GM21737 (cell line): ENCODE measurements at regions not wholly inside any gene's neighbourhood (a gene's known extent, or its start where the extent isn't known, plus 50 kb on each side); places are given as distances from the start of the nearest gene placed in this dataset.

ENCODE experiments used
- ATAC-seq: cut with Tn5 transposase; IDR thresholded peaks from one replicate; pipeline ENCODE4 v1.9.1; 2021; ENCODE audit warnings: mild to moderate bottlenecking, moderate library complexity; ENCODE audit not compliant: unreplicated experiment

DNA sequence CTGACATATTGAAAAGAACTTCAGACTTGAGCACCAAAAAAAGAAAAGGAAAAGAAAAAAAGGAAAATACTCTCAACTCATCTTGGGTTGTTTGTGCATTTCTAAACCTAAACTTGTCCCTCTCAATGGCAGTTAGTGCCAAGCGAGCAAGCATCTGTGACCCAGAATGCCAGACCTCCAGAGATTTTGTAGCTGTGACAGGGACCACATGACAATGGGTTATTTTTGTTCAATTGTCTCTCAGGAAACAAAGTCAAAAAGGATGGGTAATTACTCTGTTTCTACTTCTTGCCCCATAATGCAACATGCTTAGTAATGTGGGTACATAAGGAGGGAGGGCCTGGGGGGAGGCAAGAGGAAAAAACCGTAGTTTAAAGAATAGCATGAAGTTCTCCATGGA, 285.7 kb upstream of the RTL1 start:
- no peak for ATAC-seq

DNA sequence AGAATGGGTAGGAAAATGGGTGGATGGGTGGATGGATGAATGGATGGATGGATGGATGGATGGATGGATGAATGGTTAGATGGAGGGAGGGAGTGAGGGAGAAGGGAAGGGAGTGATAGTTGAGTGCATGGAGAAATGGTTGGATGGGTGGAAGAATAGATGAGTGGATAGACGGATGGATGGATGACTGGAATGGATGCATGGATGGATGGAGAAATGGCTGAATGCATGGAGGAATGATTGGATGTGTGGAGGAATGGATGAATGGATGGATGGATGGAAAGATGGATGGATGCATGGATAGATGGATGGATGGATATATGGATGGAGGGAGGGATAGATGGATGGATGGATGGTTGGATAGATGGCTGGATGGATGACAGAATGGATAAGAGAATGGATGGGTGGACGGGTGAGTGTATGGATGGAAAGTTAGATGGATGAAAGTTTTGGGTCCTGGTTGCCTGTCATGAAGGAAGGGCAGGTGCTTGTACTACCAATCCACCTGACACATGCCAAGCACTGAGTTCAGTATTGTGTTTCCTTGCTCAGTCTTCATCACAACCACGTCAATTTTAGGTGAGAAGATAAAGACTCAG, 286.5 kb upstream of the RTL1 start:
- no peak for ATAC-seq

DNA sequence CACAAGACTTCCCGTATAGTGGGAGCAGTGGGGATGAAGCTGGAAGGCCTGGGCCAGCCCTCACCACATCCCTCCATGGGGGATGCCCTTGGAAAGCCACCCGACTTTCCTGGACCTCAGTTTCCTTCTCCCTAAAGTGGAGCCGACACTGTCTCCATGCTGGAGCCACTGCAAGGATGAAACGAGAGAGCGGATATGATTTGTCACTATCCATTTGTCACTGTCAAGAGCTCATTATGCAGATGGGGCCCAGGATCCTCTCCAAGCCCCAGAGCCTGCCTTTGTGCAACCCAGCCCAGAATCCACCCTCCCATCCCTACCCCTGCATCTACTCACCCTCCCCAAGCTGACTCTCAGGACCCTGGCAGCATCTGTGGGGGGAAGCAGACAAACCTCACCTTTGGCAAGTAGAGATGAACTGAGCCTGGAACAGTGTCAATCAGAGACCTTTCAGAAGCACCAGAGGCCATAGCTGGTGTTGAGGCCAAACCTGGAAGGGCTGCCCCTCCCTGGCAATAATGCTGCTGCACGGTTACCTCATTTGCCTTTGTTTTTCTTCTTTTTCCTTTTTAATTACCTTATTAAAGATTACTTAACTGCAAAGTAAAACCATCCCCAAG, 287.7 kb upstream of the RTL1 start:
- ATAC-seq = no peak

DNA sequence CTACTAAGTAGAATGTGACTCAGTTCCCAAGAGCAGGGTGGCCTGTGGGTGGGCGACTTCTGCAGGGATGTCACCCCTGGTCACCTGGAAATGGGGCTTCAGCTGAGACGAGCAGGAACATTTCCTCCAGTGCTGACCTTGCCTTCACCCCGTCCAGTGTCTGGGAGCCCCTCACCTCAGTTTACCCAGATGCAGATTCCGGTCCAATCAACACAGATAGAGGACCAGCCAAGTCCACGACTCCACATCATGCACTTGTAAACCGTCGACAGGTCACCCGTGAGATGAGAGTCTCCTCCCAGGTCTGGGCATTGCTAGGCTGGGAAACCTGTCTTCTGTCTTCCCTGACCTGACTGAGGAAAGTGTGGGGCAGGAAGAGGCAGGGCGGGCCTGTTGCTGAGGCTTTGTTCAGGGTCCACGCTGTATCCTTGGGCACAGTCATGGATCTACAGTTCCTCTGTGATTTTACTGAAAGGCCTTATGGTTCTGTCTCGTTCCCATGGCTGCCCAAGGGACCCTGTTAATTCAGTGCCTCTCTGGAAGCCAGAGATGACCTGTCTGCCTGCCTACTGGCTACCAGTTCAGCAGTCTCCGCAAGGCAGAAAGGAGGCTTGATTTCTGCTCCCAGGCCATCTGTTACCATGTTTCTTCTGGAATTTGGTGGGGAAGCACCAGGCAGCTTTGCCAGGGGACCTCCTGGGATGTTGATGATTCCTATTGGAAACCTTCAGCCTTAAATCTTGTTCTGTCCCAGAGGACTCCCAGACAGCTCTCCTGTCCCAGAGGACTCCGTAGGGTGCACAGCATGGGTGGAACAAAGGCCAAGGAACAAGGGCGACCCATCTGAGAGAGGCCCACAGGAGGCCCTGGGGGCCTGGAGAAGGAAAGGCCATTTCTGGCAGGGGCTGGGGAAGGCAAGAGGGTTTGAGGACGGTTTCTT, 288.5 kb upstream of the RTL1 start:
- ATAC-seq = no peak

DNA sequence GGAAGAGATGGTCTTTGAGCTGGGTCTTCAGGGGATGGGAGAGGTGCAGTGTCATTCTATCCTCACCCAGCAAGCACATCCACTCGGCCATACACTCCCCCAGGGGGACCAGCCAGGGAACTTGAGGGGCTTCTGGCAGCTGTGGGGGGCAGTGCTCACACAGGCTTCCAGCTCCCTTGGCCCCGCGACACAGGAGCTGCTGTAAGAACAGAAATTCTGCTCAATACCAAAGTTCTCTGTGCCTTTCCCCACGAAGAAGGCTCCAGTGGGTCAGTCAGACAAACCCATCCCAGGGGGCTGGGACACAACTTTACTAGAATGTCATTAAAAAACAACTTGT, 289.1 kb upstream of the RTL1 start:
- ATAC-seq = no peak

DNA sequence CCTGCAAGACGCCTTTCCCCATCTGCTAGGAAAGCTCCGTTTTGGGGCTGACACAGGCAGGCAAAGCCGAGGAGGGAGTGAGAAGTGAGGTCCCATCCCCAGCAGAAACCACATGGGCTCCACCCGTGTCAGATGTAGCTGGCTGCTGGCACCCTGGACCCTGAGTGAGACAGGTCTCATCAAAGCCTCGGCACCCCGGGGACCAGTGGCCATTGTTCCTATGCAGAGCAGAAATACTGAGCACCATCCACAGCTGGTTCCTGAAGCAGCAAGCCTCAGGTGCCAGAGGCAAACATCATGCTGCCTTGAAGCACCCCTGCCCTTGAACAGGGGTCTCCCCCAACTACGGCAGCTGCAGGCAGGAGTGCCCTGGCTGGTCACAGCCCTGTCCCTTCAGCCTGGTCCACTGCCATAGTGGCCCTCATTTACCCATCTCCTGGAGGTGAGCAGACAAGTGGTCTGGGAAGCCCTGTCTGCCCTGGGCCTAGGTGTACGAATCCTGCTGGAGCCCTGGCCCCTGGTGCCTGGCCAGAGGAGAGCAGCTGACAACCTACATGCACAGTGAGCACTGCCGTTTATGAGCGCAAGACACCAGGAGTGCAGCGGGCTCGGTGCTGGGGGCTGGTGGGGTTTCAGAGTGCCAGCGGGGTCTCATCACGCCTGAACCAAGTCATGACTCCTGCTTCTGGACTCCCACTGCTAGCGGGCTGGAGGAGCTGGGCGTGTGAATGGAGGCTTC, 289.8 kb upstream of the RTL1 start:
- no peak for ATAC-seq

DNA sequence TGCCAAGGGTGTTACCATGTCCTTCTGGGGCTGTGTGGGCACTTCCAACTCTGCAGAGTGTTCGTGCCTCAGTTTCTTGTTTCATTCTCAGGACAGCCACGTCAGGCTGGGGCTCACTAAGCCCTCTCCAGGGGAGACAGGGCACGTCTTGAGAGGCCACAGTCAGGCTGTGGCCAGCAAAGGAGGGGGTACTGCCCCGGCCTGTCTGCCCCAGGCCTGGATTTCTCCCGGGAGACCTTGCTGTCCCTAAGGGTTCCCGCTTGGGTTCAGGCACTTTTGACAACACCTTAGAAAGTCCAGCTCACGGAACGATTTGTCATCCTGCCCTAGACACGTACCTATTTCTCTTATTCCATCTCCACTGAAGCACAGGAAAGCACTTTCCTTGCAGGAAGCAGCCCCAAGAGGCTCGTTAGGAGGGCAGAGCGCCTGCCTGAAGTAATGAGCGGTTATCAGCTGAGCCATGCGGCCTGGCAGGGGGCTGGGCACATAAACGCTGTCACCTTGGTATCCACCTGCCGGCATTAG, 290.4 kb upstream of the RTL1 start:
- ATAC-seq = no peak

DNA sequence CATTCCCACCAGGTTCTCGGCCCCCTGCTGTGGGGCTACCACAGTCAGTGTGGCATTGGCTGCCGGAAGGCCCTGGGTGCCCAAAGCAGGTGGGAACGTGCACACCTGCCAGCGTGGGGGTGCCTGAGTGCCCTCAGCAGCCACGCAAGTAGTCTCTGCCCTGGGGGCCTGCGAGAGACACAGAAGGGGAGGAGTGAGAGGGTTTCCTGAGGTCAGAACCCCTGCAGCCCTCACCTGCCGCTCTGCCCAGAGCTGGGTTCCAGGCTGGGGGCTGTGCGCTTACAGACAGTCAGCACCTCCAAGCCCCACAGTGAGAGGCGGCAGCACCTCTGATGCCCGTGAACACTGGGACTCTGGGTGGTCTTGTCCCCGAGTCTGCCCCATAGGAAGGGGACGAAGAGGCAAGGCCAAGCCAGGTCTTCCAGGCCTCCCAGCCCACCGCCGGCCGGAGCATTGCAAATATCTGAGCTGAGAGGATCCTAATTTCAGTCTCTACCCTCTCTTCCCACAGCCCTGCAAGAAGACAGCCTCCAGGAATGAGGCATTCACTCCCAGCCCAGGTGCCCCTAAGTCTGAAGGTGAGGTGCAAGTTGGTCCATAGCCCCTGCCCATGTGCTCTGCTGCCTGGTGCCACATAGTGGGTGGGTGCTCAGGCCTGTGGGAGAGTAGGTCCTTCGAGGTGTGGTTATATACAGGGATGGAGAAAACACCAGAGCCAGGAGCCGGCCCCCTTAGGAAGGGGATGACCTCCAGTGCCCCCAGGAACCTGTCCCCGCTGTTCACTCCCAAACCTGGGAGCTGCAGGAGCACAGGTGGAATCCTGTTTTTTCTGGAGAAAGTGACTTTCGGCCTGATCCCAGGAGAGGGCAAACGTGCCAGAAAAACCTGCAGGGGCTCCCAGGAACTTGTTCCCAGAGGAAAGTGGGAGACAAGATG, 291.1 kb upstream of the RTL1 start:
- ATAC-seq = no peak

DNA sequence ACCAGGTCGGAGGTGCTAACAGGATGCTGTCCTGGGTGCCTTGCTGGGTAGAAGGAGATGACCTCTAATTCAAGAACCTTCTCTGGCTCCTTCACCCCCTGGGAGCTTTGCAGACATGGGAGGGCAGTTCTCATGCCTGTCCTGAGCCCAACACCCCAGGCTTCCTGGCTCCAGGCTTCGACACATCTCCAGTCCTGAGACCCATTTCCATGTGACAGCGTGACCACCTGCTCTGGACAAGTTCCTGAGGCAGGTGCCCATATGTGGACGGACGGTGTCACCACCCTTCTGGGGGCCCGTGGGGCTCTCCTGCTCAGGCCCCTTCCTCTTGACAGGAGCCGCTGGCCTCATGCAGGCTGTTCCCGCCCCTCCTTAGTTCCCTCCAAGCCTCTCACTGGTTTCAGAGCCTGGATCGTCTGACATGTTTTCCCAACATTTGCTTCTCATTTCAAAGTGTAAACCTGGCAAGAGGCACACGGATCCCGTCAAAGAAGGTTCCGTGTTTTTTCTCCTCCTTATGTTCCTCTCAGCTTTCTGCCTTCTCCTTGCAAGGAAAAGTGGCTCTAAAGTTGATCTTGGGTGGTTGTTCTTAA, 291.9 kb upstream of the RTL1 start:
- no peak for ATAC-seq

DNA sequence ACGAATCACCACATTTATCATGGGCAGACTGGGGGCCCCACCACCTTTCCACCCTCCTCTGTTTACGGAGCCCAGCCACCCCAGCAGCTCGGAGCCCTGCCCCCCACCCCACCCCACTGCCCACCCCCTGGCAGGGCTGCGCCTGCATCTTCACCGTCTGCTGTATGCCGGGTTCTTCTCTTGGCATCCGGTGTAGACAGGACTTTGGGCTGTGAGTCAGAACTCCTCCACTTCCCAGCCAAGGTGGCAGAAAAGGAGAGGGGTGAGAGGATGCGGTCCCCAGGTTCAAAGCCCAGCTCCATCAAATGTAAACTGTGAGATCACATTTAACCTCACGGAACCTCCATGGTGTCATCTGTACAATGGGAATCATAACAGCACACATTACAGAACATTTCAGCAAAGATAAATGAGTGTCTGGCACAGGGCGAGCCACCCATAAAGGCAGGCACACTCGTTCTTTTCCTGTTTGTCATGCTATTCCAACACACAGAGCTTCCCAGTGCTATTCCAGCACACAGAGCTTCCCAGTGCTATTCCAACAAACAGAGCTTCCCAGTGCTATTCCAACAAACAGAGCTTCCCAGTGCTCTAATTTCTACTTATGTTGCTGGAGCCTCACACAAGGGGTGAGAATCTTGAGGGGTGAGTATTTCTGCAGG, 292.7 kb upstream of the RTL1 start:
- no peak for ATAC-seq

DNA sequence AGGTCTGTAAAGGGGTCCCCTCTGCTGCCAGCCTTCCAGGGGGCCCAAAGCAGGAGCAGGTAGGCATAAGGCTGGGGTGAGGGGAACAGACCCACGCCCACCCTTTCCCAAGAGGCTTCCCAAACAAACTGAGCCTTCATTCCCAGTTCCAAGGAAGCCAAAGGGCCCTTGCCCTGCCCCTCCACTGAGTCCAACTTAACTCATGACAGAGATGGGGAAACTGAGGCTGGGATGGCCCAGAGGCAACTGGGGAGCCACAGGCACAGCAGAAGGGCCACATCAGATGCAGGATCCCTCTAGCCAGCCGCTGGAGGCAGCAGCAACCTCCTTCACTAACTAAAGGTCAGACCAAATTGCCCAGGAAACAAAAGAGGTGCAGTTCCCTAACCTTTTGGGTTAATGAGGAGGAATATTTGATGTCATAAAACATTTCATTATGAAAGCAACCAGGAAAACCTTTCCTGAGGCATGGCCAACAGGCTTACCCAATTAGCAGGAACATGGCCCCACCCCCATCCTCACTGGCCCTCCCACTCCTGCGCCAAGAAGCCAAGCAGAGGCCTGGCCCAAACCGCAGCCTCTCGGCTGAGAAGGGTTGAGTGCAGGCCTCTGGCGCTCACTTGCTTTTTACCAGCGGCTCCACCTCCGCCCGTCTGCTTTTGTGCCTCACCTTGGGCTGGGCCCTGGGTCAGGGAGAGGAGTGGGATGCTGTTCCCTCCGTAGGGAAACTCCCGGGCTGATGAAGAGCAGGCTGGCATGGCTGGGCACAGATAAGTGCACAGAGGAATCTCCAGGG, 293.5 kb upstream of the RTL1 start:
- ATAC-seq = no peak

DNA sequence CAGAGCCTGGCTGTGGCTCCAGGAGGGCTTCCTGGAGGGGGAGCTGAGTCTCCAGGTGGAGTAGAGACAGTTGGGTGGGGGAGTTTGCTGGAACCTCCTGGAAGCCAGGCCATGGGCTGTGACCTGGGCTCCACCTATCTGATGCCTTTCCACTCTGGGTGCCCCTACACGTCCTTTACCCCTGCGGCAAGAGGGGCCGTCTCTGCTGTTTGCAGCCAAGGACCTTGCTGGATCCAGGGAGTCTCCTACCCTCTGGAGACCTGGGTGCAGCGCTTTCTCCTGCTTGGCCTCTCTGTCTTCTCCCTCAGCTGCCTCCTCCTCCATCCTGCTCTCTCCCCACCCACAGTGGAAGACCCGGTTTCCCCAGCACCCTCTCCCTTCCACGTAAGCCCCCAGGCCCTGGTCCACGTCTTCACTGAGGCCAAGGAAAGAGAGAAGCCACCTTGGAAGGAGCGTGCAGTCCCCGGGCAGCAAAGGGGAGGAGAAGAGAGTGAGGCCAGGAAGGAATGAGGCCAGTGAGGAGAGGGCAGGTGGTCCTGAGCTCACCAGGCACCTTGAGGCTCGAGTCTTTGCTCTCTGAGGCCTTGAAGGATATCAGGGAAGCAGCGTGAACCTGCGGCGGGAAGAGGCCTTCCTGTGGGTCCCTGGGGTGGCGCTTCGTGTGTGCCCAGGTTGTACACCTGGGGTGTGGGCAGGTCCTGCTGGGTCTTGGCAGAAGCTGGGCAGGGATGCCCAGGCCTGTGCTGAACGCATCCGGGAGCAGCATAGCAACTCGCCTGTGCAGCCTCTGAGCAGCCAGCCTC, 294.3 kb upstream of the RTL1 start:
- ATAC-seq = no peak

DNA sequence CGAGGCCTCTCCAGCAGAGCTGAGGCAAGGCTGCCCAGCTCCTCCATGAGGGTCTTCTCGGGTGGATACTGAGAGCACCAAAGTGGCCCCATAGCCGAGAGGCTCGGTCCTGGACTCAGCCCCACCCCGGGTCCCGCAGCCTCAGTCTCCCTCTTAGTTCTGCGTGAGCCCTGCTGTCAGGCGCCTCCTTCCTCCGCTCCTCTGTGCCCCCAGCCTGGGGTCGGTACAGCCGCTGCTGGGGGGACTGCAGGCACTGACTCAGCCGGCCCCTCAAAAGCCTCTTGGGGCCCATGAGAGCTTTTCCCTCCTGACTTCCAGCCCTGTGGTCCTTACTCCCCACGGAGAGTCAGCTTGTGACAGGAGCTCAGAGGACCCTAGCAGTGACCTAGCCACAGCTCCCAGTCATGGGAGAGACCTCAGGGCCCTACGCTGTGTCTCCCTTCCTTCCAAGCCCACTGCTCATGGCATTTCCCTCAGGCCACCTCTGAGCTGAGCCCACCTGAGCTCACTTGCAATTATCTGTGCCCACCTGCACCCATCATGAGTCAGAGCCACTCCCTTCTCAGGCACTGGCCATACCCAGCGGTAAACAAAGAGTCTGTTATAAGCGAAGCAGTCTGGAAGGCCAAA, 295.0 kb upstream of the RTL1 start:
- no peak for ATAC-seq

DNA sequence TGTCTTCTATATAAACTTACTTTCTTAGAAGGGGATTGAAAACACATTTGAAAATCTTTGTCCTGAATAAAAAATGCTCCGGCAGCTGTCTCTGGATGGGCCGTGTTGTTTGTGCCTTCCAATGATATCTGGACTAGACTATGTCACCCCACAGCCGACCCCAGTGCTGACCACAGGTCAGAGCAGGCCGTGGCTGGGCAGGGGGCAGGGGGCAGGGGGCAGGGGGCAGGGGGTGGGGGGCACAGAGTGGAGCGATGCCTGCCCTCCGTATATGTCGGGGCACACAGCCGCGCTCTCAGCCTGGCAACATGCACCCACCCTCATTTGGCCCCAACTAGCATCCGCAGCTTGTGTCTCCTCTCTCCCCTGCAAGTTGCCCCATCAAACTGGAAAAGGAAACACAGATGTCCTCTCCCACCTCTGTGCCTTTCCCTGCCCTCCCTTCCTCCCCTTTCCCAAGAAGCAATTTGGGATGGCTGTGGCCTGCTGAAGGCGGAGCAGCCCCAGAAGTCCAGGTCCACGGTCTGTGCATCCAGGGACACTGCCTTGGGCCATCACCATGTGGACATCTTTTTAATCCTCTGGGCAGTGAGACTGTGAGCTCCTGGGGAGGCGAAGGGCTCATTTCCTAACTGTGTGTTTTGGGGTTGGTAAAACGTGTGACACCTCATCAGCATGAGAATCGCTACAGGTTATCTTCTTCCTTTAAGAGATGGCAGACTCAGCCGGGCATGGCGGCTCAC, 295.7 kb upstream of the RTL1 start:
- ATAC-seq = no peak

DNA sequence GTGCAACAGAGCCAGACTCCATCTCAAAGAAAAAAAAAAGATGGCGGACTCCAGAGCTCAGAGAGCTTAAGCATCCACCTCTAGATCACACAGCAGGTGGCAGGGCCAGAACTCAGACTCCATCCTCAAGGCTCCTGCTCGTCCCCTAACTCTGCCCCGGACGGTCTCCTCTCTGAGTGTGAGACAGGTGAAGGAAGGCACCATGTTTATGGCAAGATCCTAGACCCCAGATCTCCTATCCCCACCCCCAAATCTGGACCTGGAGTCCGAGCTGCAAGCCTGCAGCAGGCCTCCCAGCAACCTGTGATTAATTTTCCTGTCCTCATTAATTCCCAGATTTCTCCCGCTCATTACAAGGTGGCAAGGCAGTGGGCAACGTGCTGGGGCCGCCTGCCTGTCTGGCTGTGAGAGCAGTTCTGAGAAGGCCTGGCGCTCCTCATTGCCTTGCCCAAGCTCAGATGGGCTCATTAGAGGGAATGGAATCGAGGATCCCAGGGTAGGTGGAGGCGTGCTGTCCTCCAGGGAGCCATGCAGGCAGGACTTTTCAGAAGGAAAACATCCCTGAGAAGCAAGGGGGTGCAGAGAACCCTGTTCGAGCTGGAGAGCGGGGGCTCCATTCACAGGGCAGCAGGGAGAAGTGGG, 296.6 kb upstream of the RTL1 start:
- no peak for ATAC-seq
